RWPE1 (cell line): ENCODE measurements at regions not wholly inside any gene's neighbourhood (a gene's known extent, or its start where the extent isn't known, plus 50 kb on each side); places are given as distances from the start of the nearest gene placed in this dataset.

Experiments
- CTCF ChIA-PET: fragments of 350-600 bp; sonication (Branson Sonifier 250); formaldehyde crosslinking; extraction: SDS; loops from one replicate; lab custom pipeline; 2021; lab: Yijun Ruan, JAX
- POLR2A ChIA-PET: fragments of 400-600 bp; formaldehyde crosslinking; extraction: SDS; loops from one replicate; lab custom pipeline; 2020; ENCODE audit warnings: antibody characterized with exemption; ENCODE audit not compliant: low non-redundant PET; lab: Yijun Ruan, JAX
- DNase-seq: peaks from one replicate; pipeline ENCODE4 v3.0.0; 2012; ENCODE audit warnings: low spot score
- H3K27ac ChIP-seq: fragments of 450-650 bp; 2 replicates; pipeline ENCODE4 v1.5.1; 2017
- CTCF ChIP-seq: fragments of 450-650 bp; conservative IDR thresholded peaks from 2 replicates; pipeline ENCODE4 v1.5.1; 2017; ENCODE audit warnings: low read depth, mild to moderate bottlenecking

- ChIA-PET CTCF (no interaction called here), POLR2A (no interaction called here)
- TF ChIP-seq CTCF, result no peak
- DNase-seq, result no peak
- H3K27ac ChIP-seq, result no peak overlapping the region
Measured at GRCh38 chr5:117681431-117682254, 1107.0 kb upstream of the SEMA6A start.

- POLR2A ChIA-PET, result no interaction called here
- no peak for TF ChIP-seq CTCF
- no peak overlapping the region for H3K27ac ChIP-seq
- CTCF ChIA-PET, result no interaction called here
- DNase-seq, result no peak
Measured at GRCh38 chr5:117680426-117680825, 1105.8 kb upstream of the SEMA6A start.

DNA sequence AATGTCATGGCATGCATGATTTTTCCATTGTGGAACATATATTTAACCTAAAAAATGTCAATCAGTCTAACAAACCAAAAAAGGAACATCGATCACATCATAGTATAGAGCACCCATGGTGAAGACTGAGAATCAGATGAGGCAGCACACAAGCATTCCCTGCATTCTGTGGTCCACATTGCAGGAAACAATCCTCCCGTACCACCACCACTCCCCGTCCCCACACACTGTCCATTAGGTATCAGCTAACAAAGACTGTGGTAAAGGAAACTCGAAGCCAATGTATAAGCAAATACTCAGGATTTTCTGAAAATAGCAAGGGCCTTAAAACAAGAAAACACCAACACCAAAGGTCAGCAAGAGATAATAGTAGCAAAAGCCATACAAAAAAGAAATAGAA lies 1104.4 kb upstream of the SEMA6A start:
- TF ChIP-seq CTCF, result no peak
- POLR2A ChIA-PET, result no interaction called here
- no peak overlapping the region for H3K27ac ChIP-seq
- CTCF ChIA-PET, result no interaction called here
- no peak for DNase-seq

DNA sequence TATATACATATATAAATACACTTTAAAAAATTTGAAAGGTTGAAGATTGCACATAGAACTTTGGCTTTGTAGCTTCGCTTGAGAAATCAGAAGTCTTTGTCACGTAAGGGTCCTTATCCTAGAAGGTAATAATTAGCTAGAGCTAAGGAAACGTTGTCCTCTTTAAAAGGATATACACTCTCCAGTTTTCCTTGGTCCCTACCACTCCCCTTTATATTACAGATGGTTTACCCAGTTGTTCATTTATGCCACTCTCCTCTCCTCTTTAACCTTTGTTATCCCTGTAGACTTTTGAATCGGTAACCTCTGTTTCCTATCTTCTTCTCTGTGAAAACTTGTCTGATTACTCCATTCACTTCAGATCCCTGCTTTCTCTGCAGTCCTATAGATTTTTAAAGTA lies 1101.0 kb upstream of the SEMA6A start:
- no peak for TF ChIP-seq CTCF
- no peak overlapping the region for H3K27ac ChIP-seq
- POLR2A ChIA-PET, result no interaction called here
- DNase-seq, result no peak
- CTCF ChIA-PET, result interaction anchor here (0.6 kb wide), 1 partner anchor 1089 kb away, joined by 3 read pairs; no protein-coding TSS in a partner anchor

DNA sequence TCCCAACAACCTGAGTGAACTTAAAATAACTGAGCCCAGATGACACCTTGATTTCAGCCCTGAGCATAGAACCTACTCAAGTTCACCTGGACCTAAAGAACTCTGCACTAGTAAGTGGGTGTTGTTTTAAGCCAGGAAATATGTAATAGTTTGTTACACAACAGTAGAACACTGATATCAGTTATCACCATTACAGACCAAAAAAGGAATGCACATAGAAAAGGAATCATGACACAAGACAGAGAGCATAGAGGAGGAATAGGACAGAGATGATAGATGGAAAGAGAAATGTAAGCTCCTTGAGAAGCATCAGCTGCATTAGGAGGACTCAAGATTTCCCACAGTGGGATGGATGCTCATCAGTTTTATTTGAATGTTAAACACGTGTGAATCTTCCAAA lies 1096.9 kb upstream of the SEMA6A start:
- ChIA-PET CTCF (no interaction called here), POLR2A (no interaction called here)
- no peak for DNase-seq
- no peak for TF ChIP-seq CTCF
- H3K27ac ChIP-seq, result no peak overlapping the region

GRCh38 chr5:117667105-117667504 lies 1092.5 kb upstream of the SEMA6A start:
- ChIA-PET CTCF (no interaction called here), POLR2A (no interaction called here)
- TF ChIP-seq CTCF, result no peak

More at GRCh38 chr5:117667105-117667504, 1092.5 kb upstream of the SEMA6A start:
- no peak overlapping the region for H3K27ac ChIP-seq
- no peak for DNase-seq
